Brain microvascular endothelial cell (primary cell): ENCODE measurements at regions not wholly inside any gene's neighbourhood (a gene's known extent, or its start where the extent isn't known, plus 50 kb on each side); places are given as distances from the start of the nearest gene placed in this dataset.

Experiments used
- DNase-seq: peaks from one replicate; pipeline ENCODE4 v3.0.0-alpha.2; 2020
- H3K27ac ChIP-seq: fragments of 250-450 bp; sonication (Bioruptor Pico); 2 replicates; pipeline ENCODE4 v1.5.1; 2020; ENCODE audit warnings: mild to moderate bottlenecking, moderate library complexity
- H3K27me3 ChIP-seq: fragments of 250-450 bp; sonication (Bioruptor Pico); replicated peaks from 2 replicates; pipeline ENCODE4 v1.5.1; 2020; ENCODE audit warnings: mild to moderate bottlenecking
- H3K36me3 ChIP-seq: fragments of 250-450 bp; sonication (Bioruptor Pico); replicated peaks from 2 replicates; pipeline ENCODE4 v1.5.1; 2020; ENCODE audit warnings: mild to moderate bottlenecking
- H3K4me3 ChIP-seq: 2 replicates; pipeline ENCODE4 v1.5.1; 2011; ENCODE audit warnings: low read depth, mild to moderate bottlenecking, control low read depth, low read length, moderate library complexity
- CTCF ChIP-seq: IDR thresholded peaks from 2 replicates; pipeline ENCODE4 v1.5.1; 2011; ENCODE audit warnings: low read depth, mild to moderate bottlenecking, moderate library complexity, low read length, control low read depth, inconsistent platforms; ENCODE audit errors: missing control alignments
- in situ Hi-C: cut with HindIII; loops from 2 replicates; pipeline ENCODE4 v1.10.0; 2017; ENCODE audit warnings: low sequenced_read_pairs, low pct_ligation_motif_present

- H3K36me3 ChIP-seq = no peaks in the 10 kb centered on the region
- in situ Hi-C loops = no loop called here
- no peak for DNase-seq
- no peak for TF ChIP-seq CTCF
- H3K4me3 ChIP-seq = no peak overlapping the region
- H3K27me3 ChIP-seq = no peaks in the 10 kb centered on the region
- H3K27ac ChIP-seq = no peak overlapping the region
Measured at GRCh38 chr7:84629640-84630318, 435.2 kb upstream of the SEMA3A start.

DNA sequence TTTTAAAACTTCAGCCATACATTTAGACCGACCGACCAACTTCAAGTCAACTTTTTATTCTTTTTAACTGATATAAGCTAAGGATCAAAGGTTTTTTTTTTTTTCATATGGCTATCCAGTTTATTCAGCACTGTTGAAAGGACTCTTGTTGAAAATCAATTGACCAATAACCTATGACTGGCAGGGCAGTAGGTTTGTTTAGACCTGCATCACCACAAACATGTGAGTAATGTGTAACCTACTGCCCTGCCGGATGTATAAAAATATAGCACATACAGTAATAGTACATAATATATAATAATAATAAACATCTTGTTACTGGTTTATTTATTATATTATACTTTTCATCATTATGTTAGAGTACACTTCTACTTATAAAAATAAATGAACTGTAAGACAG, 434.6 kb upstream of the SEMA3A start:
- no peak overlapping the region for H3K27ac ChIP-seq
- TF ChIP-seq CTCF = no peak
- in situ Hi-C loops = no loop called here
- no peak overlapping the region for H3K4me3 ChIP-seq
- H3K27me3 ChIP-seq = no peaks in the 10 kb centered on the region
- no peak for DNase-seq
- no peaks in the 10 kb centered on the region for H3K36me3 ChIP-seq

- DNase-seq = no peak
- Histone ChIP-seq H3K4me3 (no peak overlapping the region), H3K27me3 (no peaks in the 10 kb centered on the region), H3K27ac (no peak overlapping the region), H3K36me3 (no peaks in the 10 kb centered on the region)
- in situ Hi-C loops = no loop called here
- no peak for TF ChIP-seq CTCF
Measured at GRCh38 chr7:84627250-84627649, 432.7 kb upstream of the SEMA3A start.

DNA sequence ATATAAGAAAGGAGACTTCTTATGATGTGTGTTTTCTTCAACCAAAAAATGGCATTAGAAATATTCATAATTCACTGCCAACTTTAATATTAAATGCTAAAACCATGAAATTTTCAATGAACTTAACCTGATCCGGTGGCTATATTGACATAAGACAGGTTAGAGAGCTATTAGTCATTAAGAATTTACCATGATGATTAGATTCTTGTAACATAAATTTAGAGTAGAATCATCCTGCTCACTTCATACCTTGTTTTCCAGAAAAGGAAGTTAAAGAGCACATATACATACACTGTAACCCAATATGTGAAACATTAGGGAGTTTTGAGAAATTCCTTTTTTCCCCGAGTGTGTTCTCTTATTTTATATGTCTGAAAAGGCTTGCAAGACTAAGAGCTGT, 430.3 kb upstream of the SEMA3A start:
- Histone ChIP-seq H3K4me3 (no peak overlapping the region), H3K36me3 (no peaks in the 10 kb centered on the region), H3K27me3 (no peaks in the 10 kb centered on the region), H3K27ac (no peak overlapping the region)
- in situ Hi-C loops = no loop called here
- DNase-seq = no peak
- TF ChIP-seq CTCF = no peak

- Histone ChIP-seq H3K4me3 (no peak overlapping the region), H3K27ac (no peak overlapping the region), H3K36me3 (no peaks in the 10 kb centered on the region), H3K27me3 (no peaks in the 10 kb centered on the region)
- no peak for DNase-seq
- in situ Hi-C loops = no loop called here
- no peak for TF ChIP-seq CTCF
Measured at GRCh38 chr7:84624527-84624926, 429.9 kb upstream of the SEMA3A start.
